GM23248 (cell line): ENCODE measurements at regions not wholly inside any gene's neighbourhood (a gene's known extent, or its start where the extent isn't known, plus 50 kb on each side); places are given as distances from the start of the nearest gene placed in this dataset.

Experiments used
- EZH2 ChIP-seq: fragments of 200-600 bp; sonication (generic); IDR thresholded peaks from 2 replicates; pipeline ENCODE4 v1.6.1; 2018; ENCODE audit warnings: antibody characterized with exemption, mild to moderate bottlenecking; ENCODE audit not compliant: insufficient read depth, poor library complexity, severe bottlenecking
- EZH2phosphoT487 ChIP-seq: fragments of 200-600 bp; sonication (generic); IDR thresholded peaks from 2 replicates; pipeline ENCODE4 v1.6.1; 2018; ENCODE audit warnings: antibody characterized with exemption, moderate library complexity, mild to moderate bottlenecking, low read depth; ENCODE audit not compliant: insufficient read depth

- TF ChIP-seq EZH2, result no peak
- no peak for TF ChIP-seq EZH2phosphoT487
These were observed 1388.8 kb downstream of the AMY1C start for GRCh38 chr1:105138458-105138893.
